ENCODE measurements at regions not wholly inside any gene's neighbourhood (a gene's known extent, or its start where the extent isn't known, plus 50 kb on each side); places are given as distances from the start of the nearest gene placed in this dataset.

DNA sequence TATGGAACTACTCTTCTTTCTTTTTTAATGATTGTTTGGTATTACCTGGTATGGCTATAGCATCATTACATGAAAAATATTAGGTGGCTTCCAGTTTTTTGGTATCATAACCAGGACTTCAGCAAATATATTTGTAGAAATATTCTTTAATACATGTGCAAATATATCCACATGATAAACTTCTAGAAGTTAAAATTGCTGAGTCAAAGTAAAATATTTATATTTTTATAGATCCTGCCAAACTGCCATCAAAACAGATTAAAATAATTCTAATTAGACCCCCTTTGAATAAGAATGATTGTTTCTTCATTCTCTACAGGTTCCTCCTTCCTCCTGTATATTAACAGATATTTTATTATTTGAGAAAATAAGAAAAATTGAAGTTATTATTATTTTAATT lies 708.5 kb upstream of the INTU start:
- TF ChIP-seq, protein P1, sequence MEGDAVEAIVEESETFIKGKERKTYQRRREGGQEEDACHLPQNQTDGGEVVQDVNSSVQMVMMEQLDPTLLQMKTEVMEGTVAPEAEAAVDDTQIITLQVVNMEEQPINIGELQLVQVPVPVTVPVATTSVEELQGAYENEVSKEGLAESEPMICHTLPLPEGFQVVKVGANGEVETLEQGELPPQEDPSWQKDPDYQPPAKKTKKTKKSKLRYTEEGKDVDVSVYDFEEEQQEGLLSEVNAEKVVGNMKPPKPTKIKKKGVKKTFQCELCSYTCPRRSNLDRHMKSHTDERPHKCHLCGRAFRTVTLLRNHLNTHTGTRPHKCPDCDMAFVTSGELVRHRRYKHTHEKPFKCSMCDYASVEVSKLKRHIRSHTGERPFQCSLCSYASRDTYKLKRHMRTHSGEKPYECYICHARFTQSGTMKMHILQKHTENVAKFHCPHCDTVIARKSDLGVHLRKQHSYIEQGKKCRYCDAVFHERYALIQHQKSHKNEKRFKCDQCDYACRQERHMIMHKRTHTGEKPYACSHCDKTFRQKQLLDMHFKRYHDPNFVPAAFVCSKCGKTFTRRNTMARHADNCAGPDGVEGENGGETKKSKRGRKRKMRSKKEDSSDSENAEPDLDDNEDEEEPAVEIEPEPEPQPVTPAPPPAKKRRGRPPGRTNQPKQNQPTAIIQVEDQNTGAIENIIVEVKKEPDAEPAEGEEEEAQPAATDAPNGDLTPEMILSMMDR (IDR thresholded peaks at IDR 0.05) = no peak
- no peak for TF ChIP-seq POLR2A (IDR thresholded peaks at IDR 0.05)
